Mucosa of gallbladder (tissue), 1 donor: ENCODE measurements at regions not wholly inside any gene's neighbourhood (a gene's known extent, or its start where the extent isn't known, plus 50 kb on each side); places are given as distances from the start of the nearest gene placed in this dataset.
"Not testable (repeated sequence)": the region's sequence is repeated elsewhere in the genome, so short reads cannot be mapped to it uniquely, and the experiment has no call there.

Experiments used
- DNase-seq: peaks from one replicate; pipeline ENCODE4 v3.0.0-alpha.2; 2020; ENCODE audit warnings: low spot score
- donor health status: DM: no; HTN: no; CAD: no.

DNA sequence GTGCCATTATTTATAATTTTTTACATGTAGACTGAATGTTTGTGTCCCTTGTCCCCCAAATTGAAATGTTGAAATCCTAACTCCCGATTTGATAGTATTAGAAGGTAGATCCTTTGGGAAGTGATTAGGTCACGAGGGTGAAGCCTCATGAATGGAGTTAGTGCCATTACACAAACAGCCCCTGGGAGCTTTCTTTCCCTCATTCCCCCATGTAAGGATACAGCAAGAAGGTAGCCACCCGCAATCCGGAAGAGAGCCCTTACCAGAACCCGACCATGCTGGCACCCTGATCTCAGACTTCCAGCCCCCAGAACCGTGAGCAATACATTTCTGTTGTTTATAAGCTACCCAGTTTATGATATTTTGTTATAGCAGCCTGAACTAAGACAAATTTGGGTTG lies 143.2 kb downstream of the NPIPB5 start:
- no peak for DNase-seq

- not testable (repeated sequence) for DNase-seq
Observed at GRCh38 chr16:22656573-22656972, 145.9 kb downstream of the NPIPB5 start.

- DNase-seq, result no peak
Observed at GRCh38 chr16:22659933-22660332, 149.2 kb downstream of the NPIPB5 start.

DNA sequence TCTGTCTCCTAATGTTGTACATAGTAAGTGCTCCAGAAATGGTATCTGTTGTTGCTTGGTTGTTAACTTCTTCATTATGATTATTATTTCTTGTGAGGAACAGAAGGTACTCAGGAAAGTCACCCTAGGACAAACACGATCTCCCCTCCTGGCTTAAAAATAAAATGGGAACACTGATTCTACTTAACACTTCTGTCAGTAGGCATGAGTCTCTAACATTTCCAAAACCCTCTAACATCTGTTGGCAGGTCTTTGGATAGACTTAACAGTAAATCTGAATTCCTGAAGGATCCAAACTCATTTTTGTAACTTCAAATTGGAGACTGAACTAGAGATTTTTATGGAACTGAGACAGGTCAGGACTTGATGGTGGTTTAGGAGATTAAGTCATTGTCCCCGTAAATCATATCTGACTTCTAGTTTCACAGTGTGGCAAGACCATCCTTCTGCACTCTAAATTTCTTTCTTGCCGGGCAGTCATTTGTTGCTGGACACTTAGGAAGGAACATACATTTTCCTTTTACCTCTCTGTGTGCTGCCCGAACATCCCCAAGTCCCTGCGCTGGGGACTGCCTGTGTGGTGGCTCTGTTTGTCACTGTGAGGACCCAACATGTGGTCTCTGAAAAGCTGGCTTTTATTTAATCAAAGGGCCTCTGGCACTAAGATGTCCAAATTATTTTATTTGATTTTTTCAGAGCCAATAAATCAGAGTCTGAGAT lies 149.9 kb downstream of the NPIPB5 start:
- no peak for DNase-seq

GRCh38 chr16:22661161-22661647 lies 150.5 kb downstream of the NPIPB5 start:
- DNase-seq, result no peak

- not testable (repeated sequence) for DNase-seq
Observed at GRCh38 chr16:22662958-22663357, 151.0 kb upstream of the HS3ST2 start.

DNA sequence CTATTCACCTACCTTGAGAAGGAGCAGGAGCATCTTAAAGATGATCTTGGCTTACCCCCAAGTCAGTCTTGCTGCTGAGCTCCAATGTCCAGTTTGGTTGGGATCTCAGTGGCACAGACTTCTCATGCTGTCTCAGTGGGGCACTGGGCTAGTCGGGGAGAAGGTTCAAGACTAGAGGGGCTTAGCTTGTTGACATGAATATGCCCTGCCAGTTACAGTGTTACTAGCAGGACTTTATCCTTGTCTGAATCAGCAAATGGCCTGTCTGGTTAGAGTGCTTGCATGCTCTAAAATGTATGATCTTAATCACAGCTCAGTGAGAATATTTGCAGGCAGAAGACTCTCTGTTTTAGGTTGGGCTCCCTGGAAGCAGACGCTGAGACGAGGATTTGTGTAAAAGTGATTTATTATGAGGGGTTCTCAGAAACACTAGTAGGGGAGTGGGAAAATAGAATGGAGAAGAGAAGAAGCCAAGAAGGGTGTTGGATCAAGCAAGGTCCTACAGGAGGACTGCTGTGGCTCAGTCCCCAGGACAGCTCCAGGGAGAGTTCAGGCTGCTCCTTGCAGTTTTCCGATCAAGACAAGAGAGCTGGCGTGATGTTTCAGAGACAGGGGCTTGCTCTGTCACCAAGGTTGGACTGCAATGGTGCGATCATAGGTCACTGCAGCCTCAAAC lies 150.4 kb upstream of the HS3ST2 start:
- no peak for DNase-seq

- no peak for DNase-seq
Observed at GRCh38 chr16:22664132-22664531, 149.8 kb upstream of the HS3ST2 start.

DNA sequence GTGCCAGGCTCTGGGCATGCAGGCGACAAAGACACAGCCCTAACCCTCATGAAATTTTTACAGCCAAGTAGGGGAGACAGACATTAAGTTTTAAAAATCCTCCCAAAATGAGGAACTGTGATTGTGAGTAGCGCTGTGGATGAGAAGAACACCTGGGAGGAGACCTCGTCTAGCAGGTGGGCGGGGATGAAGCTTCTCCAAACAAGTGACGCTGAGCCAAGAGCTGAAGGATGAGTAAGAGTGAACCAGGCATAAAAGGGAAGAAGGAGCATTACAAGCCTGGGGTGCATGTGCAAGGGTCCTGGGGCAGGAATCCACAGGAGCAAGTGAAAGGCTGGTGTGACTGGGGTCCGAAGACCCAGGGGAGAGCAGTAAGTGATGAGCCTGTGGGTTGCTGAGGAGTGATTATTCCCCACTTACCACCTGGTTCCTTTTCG lies 149.4 kb upstream of the HS3ST2 start:
- DNase-seq, result no peak

DNA sequence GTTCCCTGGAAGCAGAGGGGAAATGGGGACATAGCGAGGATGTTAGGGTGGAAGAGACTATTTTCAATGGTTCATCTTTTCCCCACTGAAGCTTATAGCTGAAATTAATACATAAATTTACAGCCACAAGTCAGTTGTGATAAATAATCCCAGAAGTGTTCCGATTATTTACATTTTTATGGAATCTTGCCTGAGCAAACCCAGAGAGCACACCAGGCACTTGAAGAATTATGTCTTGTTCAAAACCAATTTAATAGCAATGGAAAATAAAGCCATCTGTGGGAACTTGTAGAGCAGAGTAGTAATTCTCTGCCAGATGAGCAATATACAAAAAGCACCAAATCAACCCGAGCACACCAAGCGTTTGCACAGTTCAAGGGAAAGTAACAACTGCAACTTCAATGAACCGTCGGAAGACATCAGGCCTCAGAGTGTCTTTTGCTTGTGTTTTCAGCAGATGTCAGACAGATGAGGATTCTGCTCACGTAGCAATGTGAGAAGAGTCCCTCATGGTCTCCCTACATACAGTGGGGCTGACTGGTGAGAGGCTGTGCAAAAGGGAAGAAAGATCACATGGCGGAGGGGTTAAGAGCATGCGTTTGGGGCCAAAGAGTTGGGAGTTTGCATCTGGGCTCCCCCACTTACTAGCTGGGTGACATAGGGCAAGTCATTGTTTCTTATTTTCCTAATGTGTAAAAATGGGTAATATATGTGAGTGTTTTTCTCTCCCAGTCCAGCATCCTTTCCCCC lies 148.7 kb upstream of the HS3ST2 start:
- DNase-seq, result no peak

- no peak for DNase-seq
Observed at GRCh38 chr16:22665803-22666202, 148.2 kb upstream of the HS3ST2 start.

DNA sequence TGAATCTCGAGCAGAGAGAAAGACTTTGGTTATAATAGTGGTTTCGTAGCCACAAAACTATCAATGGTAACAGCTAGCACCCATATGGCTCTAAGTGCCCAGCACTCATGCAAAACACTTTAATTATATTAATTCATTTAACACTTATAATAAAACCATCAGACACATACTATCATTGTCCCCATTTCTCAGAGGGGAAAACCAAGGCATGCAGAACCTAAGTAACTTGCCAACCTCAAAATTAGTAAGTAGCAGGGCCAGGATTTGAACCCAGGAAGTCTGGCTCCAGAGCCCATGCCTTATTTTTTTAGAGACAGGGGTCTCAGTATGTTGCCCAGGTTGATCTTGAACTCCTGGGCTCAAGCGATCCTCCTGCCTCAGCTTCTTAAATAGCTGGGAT lies 145.6 kb upstream of the HS3ST2 start:
- no peak for DNase-seq

- DNase-seq, result no peak
Observed at GRCh38 chr16:22670044-22670536, 143.9 kb upstream of the HS3ST2 start.

DNA sequence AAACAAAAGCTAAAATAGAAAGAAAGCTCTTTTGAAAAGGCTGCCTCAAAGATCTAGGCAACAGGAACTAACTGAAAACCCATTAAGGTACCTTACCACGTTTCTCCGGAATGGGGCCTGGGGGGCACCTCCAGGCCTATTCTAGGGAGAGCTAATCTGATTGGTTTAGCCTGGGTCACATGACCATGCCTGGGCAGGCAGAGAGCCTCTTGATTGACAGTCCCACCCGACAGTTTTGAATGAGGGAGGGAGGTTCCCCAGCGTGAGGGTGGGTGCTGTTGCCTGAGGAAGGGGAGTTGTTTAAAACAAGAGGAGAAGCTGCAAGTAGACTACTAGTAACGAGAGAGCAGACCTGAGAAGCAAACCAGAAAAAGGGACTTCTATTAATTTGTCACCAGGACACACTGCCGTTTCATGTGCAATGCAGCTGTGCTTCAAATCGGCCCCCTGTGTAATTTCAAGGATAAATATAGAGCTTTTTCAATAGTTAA lies 143.4 kb upstream of the HS3ST2 start:
- DNase-seq, result no peak

DNA sequence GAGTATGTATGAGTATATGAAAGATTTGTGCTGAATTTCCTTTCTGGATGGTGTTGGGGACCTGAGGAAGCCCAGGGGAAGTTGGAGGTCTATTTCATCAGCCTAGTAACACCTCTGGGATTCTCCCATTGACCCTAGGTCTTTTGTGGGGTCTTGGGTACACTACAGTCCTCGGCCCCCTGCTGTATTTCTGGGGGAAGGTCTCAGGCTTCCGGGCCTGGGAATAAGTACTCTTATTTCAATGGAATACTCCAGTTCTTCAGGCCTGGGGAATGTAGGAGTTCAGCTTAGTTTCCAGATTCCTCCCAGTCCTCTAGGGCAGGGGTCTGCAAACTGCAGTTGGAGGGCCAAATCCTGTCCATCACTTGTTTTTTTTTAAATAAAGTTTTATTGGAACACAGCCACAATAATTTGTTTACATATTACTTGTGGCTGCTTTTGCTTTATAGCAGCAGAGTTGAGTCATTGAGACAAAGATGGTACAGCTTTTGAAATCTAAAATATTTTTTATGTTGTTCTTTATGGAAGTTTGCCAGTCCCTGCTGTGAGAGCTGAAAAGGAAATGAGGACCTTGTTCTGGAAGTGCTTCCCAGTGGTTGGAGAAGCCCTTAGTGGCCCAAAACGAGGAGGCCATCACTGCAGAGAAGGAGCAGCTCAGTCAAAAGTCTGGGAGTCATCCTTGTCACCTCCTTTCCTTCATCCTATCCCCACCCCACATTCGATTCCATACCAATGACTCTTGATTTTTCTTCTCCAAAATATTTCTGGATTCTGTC lies 142.5 kb upstream of the HS3ST2 start:
- no peak for DNase-seq

DNA sequence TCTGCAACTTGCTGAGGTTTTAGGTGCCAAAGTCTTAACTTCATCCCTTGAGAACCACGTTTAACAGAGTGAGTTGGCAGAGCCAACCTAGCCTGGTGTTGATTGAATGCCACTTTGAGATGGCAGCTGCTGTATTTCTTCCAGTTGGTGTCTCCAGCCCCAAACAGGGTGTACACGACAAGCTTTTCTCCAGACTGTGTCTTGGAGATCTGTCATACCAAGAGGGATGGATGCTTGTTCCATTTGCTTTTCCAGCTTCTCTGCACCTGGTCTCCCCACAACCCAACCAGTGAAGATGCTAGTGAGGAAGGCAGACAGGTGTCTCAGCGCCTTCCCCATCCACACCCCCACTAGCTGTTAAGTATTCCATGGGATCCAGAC lies 141.1 kb upstream of the HS3ST2 start:
- no peak for DNase-seq

DNA sequence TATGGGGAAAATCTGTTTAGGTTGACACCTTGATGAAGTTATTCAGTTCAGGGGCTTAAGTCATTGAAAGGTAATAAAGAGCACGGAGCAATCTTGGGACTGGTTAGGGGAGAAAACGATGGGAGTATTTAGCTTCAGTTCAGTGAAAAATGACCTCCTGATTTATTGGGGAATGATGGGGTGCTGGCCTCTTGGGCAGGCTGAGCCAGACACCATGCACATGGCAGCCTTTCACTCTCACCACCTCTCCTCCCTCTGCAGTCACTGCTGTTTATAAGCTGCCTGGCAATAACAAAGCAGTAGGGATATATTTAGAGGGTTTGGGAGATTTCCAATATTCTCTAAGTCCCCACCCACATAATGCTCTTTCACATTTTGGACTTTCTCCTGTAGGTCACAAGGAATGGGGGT lies 140.5 kb upstream of the HS3ST2 start:
- no peak for DNase-seq

DNA sequence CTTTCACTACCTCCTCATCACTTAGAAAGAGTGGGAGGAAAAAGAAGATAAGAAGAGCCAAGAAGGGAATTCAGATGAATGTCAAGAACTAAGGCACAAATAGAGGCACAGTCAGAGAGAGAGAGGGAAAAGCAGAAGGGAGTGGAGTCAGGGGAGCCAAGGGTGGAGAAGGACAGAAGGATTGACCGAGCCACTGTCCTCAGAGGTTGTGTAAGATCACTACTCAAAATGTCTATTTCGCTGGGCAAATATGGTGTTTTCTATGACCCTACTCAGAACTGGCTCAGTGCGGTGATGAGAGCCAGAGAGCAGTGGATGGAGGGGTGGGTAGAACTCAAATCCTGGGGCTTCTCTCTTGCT lies 139.2 kb upstream of the HS3ST2 start:
- DNase-seq, result no peak

DNA sequence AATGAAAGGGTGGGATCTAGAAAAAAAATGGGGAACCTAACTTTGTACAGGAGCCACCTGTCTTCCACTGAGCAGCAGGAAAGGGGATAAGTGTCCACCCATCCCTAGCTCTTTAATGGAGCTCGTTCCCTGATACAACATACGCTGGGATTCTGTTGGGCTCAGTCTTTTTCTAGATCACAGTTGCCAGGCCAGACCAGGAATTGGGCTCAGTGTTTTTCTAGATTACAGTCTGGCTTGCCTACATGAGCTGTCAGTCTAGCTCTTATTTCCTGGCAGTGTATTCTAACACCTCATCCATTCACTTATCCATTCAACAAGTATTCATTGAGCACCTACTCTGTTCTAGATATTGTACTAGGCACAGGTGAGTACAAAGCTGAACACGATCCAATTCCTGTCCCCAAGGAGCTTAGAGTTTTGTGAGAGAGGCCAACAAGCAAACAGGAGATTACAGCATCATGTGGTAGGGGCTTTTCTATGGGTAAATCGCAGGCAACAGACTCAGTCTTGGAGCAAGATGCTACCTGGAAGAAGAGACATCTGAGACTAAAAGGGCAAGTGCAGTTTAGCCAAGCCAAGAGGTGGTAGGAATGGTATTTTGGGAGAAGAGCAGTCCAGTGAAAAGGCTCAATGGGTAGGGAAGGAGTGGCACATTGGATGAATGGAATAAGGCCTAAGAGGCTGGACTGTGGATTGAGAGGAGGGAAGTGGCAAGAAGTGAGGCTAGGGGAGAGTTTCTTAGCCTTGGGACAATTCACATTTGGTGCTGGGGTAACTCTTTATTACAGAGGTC lies 138.0 kb upstream of the HS3ST2 start:
- no peak for DNase-seq

DNA sequence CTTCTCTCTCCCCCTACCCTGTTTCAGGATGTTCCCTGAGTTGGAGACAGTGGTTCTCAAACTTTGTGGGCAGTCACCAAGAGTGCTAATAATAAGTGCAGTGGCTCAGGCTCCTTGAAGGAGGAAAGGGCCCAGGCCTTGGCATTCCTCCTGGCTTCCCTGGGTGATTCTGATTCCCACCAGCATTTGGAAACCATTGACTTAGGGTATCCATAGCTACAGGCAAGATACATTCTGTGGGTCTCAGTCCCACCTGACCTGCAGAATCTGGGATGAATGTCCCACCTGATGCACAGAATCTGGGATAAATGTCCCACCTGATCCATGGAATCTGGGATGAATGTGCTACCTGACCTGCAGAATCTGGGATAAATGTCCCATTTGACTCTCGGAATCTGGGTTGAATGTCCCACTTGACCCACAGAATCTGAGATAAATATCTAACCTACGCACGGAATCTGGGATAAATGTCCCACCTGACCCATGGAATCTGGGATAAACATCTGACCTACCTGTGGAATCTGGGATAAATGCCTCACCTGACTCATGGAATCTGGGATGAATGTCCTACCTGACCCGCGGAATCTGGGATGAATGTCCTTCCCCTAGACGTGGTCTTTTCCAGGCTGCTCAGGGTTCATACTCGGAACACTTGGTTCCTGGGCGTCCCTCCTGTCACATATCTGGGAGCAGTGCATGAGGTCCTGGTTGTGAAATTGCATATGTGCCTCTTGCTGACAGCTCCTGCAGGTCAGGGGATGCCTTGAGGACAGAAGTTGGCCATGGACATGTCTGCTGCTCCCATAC lies 136.7 kb upstream of the HS3ST2 start:
- DNase-seq, result no peak
